GM21576 (cell line): ENCODE measurements at regions not wholly inside any gene's neighbourhood (a gene's known extent, or its start where the extent isn't known, plus 50 kb on each side); places are given as distances from the start of the nearest gene placed in this dataset.

ENCODE experiments used
- ATAC-seq: cut with Tn5 transposase; IDR thresholded peaks from one replicate; pipeline ENCODE4 v1.9.1; 2021; ENCODE audit warnings: mild to moderate bottlenecking, moderate library complexity; ENCODE audit not compliant: unreplicated experiment

DNA sequence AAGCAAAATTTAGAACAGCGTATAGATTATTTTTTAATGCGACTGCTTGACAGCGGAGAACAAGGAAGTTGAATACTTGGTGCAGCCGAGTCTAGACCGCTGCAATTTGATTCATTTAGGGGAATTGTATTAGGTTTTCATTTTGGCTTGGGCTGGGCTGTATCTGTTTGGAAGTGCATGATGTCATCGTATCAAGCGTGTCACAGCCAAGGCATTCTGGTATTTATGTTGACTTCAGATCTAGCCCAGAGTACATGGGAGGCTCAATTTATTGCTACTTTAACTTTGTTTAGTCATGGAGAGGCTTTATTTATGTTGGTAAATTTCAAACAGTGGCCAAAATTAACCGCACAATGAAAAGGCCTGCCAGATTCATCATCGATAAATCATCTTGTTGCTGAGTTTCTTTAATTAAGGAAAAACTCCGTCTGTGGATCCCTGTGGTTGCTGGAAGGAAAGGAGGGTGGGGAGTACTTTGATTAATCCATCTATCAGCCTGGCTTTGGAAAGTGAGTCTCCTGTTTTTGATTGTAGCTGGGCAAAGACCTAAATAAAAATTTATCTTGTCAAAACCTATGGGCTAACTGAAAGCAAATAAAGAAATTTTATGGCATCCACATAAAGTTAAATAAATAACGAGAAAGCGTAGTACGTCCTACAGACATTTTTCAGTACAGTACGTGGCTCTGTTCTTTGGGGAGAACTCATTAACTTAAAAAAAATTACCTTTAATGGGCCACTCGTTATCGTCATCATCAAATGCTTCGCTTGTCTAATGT is 230.4 kb upstream of the SPRED2 start:
- no peak for ATAC-seq

DNA sequence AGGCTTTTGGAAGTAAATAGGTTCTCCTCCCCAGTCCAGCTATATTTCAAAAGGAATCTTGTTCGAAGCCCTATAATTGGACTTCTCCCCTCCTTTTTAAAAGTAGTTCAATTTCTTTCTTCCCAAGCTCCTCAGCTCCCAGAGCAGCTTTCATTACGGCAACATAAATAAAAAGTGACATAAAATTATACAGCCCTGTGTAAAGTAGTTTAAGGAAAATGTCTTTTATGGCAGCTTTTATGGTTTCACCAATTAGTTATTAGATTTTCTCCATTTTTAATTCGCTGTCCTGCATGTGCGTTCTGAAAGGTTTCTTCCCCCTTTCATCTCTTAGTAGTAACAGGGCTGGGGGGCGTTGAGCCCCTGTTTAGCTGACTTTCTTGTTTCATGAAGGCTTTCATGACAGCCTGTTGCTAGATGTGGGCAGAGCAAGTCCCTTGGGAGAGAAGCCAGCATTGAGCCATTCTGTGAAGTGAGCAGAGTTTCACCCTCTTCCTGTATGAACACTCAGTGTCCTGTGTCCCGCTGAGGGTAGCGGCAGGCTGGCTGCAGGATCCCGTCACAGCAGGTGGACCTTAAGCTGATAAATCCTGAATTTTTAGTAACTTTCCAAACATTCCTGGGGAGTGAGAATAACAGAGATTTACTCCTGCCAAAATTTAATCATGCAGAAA is 229.7 kb upstream of the SPRED2 start:
- no peak for ATAC-seq

DNA sequence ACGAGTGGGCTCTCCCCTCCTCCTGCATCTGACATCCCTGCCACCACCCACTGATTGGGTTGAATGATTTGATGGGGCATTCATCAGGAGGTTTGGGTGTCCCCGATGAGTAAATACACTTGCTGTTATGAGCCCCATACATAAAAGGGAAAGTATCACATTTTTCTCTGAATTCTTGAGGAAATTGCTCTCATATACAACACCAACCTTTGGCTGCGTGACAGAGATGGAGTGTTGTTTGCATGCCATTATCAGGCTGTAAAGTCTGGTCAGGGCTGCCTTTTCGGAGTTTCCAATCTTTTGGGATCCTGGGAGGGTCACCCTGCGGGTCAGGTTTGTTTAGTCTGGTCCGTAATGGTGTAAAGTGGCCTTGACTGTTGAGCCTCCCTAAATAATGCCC is 227.9 kb upstream of the SPRED2 start:
- no peak for ATAC-seq

DNA sequence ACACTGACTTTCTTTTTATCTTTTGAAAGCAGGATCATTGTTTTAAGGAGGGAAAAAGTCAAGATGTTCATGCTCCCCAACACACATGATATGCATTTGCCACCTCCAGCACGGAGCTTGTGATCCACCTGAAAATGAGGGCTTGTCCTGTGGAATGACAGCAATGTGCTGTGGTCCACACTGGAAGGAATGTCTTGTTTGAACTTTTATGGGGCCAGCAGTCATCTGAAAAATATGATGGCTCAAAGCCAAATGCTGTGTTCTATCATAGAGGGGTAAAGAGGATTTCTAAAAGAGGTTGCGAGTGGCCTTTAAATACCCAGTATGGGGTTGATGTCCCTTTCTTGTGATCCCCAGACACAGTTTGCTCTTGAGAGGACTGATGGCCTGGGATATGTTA is 226.5 kb upstream of the SPRED2 start:
- no peak for ATAC-seq

DNA sequence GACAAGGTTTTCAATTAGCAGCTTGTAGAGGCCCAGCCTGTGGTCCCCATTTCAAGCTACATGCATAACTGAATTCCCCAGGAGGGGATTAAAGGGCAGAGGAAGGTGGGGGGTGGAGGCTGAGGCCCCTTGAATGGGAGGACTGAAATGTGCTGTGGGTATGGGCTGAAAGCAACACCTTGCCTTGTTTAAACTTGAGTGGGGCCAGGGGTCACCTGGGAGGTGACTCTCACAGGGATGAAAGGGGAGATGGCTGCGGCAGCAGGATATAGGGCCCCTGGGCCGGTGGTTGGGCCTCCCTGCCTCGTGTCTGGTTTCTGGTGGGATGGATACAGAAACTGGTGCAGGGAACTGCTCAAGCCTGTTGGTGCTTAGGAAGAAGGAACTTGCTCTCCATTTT is 225.9 kb upstream of the SPRED2 start:
- no peak for ATAC-seq

DNA sequence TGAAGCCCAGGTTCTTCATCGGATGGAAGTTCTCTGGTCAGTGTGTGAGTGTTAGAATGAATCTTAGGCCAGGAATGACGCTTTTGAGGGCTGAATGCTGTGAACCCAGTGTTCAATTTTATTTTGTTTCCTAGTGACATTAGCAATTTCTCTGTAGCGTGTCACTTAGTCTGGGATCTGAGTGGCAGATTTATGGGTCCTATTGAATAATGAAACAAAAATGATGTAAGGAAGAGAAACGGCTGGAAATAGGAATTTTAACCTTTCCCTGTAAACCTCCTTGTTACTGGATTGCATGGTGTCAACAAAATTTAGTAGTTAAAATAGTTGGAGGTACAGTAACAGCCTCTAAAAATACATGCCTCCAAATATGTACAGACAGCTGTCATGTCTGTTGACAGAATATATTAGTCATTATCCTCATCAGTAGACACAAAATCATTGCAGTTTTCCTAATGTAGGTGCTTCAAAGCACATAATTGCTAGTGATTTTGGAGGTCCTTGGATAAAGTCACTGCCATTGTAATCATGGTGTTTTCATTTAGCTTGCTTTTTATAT is 223.8 kb upstream of the SPRED2 start:
- no peak for ATAC-seq

DNA sequence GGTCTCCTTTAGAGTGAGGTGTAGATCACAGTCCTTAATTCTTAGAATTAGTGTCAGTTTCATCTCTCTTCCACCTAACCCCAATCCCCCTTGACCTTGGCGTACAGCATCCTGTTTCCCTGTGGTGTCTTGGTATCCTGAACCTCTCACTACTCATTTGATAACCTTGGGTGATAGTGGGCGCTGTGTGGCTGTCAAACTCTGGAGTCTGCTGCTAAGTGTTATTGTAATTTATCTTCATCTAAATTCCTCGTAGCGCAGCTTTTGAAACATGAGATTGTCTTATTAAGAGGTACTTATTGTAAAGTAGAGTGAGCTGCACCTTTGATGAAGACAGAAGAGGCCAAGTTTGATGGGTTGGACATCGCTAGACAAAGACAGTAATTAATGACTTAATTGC is 222.6 kb upstream of the SPRED2 start:
- no peak for ATAC-seq

DNA sequence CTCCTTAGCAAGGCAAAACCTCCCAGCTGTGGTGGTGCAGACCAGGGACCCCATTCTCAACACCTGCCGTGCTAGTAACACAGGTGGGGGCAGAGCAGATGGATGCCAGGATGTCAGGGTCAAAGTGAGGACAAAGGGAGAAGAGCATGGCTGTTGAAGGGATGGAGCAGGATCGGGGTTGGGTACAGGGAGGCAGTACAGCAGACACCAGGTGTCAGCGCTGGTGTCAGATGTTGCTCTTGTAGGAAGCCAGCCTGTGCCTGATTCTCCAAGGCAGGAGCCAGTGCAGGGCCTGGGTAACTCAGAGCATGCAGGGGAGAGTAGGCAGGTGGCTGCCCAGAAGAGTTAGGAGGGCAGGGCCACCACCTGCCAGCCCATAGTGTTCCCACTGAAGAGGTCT is 222.1 kb upstream of the SPRED2 start:
- no peak for ATAC-seq

DNA sequence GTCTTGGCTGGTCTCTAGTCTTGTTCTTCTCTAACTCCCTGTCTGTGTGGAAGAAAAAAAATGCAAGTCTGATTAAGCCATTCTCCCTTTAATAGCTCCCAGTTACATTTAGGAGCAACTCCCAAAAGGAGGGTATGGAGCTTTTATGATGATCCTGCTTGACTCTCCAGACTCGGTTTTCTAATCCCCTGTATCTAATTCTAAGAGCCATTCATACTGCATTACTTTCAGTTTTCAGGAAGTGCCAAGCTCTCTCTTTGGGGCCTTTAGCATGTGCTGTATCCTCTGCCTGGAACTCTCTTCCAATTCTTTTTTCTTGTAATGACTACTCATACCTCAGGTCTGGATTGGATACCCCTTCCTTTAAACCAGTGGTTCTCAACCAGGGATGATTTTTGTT is 219.7 kb upstream of the SPRED2 start:
- no peak for ATAC-seq

DNA sequence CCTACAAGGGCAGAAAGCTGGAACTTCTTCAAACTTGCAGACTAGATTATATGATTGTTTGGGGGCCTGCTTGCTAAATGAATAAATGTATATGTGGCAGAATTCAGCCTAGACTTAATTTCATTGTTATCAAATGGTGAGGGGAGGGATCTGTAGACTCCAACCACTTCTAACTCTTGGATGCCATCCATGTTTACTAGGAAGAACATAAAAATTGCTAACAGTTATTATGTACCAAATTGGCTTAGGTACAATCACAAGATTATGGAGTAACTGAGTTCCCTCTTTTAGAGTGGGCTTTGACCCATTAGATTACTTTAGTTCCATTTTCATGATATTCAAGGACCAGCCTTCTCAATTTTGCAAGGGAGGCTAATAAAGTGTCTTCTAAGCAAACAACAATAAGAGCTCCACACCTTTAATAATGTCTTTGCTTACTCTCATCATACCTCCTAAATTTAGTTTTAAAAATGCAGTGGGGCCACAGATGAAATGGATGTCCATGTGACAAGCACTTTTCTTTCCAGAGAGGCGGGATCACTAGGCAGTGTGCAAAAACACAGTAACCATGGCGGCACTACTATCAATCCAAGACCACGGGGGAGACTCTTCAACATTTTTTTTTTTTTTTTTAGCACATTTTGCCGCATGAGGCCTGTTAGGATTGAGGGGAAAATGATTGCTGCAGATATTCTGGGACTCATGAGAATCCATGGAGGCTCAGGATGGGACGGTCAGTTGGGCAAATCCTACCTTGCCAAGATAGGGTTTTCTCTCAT is 217.6 kb upstream of the SPRED2 start:
- ATAC-seq = no peak

DNA sequence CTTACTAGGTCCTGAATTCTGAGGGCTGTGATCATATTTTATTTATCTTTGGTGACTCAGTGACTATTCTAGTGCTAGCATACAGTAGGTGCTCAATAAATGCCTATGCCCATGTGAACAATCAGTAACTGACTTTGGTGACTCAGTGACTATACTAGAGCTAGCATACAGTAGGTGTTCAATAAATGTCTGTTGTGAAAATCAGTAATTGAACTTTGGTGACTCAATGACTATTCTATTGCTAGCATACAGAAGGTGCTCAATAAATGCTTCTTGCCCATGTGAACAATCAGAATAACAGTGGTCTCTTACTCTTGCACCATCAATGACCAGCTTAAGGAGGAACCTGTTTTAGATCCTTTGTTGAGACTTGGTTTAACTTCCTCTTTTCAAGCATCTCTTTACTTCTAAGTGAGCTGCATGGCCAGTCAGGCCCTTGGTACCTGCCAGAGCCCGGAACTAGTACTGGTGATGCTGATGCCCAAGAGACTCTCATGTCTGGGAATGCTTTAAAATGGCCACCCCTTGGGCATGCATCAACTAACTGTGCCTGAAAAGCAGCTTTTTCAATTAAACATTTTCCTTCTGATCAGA is 214.9 kb upstream of the SPRED2 start:
- ATAC-seq = no peak

DNA sequence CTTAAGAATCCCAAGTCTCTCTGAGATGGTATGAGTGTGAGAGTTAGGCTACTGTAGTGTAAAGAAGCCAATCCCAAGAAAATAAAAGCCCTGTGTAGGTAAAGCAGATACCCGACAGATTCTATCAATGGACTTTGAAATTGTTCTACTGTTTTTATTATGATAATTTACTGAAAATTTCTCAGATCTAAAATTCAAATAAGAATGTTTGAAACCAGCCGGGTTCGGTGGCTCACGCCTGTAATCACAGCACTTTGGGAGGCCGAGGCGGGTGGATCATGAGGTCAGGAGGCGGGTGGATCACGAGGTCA is 208.3 kb upstream of the SPRED2 start:
- no peak for ATAC-seq

DNA sequence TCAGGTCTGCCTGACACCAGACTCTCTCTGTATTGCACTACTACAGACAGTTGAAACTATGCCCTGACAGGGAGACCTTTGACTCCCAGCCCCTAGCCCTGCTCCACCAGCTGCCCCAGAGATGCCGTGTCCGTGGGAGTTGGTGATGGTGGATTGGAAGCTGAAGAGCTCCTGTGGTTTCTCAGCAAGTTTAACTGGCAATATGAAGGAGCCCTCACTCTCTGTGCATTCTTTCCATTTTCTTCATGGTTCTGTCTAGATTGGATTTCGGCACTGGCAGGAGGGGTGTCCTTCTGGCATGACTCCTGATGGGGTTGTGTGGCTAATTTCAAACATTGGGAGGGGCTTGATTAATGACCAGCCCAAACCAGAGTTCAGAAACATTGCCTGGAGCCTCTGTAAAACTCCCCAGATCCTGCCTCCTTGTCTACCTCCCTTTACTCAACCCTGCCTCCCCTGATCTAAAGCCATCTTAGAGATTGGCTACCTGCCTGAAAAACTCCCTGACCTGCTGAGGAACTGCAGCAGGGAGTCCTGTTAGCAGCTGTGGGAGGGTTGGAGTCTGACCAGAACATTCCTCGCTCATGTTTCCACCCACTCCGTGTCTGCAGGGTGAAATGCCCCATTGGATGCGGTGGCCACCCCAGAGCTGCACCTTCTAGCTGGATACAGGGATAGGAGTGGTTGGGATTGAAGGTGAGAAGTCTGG is 206.9 kb upstream of the SPRED2 start:
- ATAC-seq = no peak

DNA sequence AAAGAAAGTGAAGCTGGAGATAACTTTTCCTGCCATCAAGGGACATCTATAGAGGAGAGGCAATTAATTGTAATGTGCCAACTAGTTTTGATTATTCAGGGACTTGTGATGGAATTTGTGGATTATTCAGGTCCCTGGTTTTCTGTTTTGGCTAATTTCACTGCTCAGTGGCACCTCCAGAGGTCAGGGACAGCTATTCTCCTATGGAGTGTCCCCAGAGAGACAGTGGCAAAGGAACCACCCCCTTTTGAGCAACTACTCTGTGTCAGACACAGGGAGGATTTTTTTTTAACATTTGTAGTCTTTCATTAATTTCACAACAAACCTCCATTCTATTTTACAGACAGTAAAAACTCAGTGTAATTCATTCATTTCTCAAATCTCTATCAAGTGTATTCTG is 206.0 kb upstream of the SPRED2 start:
- ATAC-seq = no peak

DNA sequence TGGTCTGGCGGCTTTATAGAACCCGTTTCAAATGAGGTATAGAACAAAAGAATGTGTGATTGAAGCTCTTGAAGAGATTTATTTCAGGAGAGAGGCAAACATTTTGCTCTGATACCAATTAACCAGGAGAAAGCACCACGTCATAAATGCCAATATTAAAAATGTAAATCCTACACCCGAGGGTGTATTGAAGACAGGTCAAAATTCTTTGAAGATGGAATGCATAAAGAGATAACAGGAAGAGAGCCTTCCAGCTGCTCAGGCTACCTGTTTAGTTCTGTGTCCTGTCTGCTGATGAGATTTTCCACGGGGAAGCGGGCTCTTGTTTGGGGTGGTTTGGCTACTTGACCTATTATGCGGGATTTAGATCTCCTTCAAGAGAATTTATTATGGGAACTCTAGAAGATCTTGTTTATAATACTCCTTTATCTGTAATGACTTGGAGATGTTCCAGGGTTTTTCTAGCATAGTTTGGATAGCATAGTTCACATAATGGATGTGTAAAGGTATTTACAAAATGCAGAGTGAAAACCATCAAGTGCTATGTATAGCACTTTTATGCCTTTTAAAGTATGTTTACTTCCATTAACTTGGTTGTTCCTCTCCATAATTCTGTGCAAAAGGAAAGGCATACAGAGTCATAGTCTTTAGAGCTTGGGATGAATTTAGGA is 204.5 kb upstream of the SPRED2 start:
- ATAC-seq = no peak

DNA sequence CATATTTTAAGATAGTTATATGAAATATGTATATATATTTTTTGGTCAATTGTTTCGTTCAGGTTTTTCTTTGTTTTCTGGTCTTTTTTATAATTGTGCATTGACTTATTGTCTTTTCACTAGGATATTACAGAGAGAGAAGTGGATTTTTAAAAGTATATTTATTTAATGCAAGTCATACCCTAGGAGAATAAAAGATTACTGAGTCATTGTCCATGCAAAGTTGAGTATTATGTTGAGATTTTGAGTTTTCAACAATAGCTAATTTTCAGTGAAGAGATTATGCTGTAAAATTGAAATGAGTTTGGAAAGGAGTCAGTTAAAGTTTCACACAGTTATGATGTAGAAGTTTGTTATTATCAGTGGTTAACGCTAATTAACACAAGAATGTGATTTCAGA is 203.6 kb upstream of the SPRED2 start:
- ATAC-seq = no peak

DNA sequence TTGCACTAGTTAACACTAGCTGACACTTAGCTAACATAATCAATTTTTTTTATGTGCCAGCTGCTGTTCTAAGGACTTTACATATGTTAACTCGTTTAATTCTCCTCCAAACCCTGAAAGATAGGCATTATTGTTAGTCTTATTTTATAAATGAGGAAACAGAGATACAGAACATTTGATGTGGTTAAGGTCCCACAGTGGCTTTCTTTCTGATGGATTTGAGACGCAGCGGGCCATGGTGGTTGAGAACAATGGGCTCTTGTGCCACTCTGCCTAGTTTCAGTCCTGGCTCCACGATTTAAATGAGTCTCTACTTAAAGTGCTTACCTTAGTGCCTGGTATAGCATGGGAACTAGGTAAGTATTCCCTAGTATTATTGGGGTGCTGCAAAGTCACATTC is 201.9 kb upstream of the SPRED2 start:
- no peak for ATAC-seq

DNA sequence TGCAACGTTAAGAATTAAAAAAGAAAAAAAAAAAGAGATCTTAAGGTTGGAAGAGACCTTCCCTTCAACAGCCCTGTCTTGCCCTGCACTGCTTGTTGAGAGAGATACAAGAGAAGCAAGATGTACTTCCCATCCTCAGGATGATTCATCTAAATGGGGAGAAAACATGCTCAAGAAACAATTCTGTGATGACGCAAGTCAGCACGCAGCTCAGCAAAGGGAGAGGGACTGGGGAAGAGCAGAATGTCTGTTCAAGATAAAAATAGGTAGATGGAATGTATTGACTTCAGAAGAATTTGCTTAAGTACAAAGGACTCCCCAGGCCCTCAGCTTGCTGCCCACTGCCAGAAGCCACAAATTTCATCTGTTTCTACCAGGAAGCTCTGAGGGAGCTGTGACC is 198.2 kb upstream of the SPRED2 start:
- ATAC-seq = no peak

DNA sequence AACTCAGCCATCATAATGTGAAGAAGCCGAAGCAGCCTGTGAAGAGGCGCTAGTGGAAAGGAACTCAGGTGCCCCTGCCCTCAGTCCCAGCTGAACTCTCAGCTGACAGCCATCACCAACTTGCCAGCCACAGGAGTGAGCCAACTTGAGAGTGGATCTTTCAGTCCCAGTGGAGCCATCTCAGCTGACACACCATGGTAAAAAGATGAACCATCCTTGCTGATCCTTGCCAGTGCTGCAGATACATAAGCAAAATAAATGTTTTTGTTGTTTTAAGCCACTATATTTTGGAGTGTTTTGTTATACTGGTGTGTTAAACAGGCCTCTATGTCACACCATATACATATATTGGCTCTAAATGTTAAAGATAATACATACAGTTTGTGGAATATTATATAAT is 195.8 kb upstream of the SPRED2 start:
- no peak for ATAC-seq

DNA sequence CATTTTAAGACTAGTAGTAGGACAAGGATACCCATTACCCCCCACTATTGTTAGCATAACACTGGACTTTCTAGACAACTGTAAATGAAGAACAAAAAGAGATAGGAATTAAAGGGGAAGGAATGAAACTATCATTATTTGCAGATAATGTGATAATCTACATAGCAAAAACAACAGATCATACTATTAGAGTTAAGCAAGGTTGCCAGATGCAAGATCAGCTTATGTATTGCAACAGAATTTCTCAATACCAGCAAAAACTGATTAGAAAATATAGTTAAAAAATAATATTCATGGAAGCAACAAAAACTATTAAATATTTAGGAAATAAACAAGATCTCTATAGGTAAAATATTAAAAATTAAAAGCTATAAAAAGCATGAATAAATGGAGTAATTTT is 194.4 kb upstream of the SPRED2 start:
- no peak for ATAC-seq
